ENCODE measurements at regions not wholly inside any gene's neighbourhood (a gene's known extent, or its start where the extent isn't known, plus 50 kb on each side); places are given as distances from the start of the nearest gene placed in this dataset.

- intact Hi-C loops (cut with DNase I, micrococcal nuclease), result no loop called here
- DNase-seq (peak; percentile 20 to 29), ATAC-seq (peak; percentile 86)
Observed at GRCh38 chr16:72224260-72224768, 52.4 kb upstream of the PMFBP1 start.

- intact Hi-C loops (cut with DNase I, micrococcal nuclease), result no loop called here
- ATAC-seq (no peak), DNase-seq (no peak)
Observed at GRCh38 chr16:72222503-72222902, 50.5 kb upstream of the PMFBP1 start.
